ENCODE measurements at regions not wholly inside any gene's neighbourhood (a gene's known extent, or its start where the extent isn't known, plus 50 kb on each side); places are given as distances from the start of the nearest gene placed in this dataset.

- H3K27ac ChIP-seq, result no peak overlapping the region
- H3K4me1 ChIP-seq (replicated peaks in 1 of 2), result no peaks in the 10 kb centered on the region
- H3K36me3 ChIP-seq (replicated peaks in 1 of 2), result no peaks in the 10 kb centered on the region
- DNase-seq, result no peak
- H3K4me3 ChIP-seq, result no peak overlapping the region
- no peaks in the 10 kb centered on the region for H3K9me3 ChIP-seq (replicated peaks in 1 of 3)
- H3K27me3 ChIP-seq, result no peaks in the 10 kb centered on the region
- intact Hi-C loops (cut with DNase I), result no loop called here
- TF ChIP-seq CTCF (IDR thresholded peaks at IDR 0.05) (no peak), POLR2A (IDR thresholded peaks at IDR 0.05) (no peak)
Measured at GRCh38 chr6:95959261-95959660, 56.5 kb upstream of the FUT9 start.

Measured in adrenal gland (tissue), 7 donors.